GM18909 (cell line): ENCODE measurements at regions not wholly inside any gene's neighbourhood (a gene's known extent, or its start where the extent isn't known, plus 50 kb on each side); places are given as distances from the start of the nearest gene placed in this dataset.
"Not testable (repeated sequence)": the region's sequence is repeated elsewhere in the genome, so short reads cannot be mapped to it uniquely, and the experiment has no call there.

Experiments
- ATAC-seq: cut with Tn5 transposase; IDR thresholded peaks from one replicate; pipeline ENCODE4 v1.9.1; 2021; ENCODE audit warnings: mild to moderate bottlenecking; ENCODE audit not compliant: unreplicated experiment, poor library complexity

- no peak for ATAC-seq
These were observed 454.0 kb upstream of the RGMB start for GRCh38 chr5:98319299-98320011.

- no peak for ATAC-seq
These were observed 453.1 kb upstream of the RGMB start for GRCh38 chr5:98320343-98320742.

GRCh38 chr5:98321361-98321760, 452.1 kb upstream of the RGMB start:
- no peak for ATAC-seq

GRCh38 chr5:98325187-98325586, 448.3 kb upstream of the RGMB start:
- not testable (repeated sequence) for ATAC-seq

GRCh38 chr5:98328015-98328414, 445.4 kb upstream of the RGMB start:
- ATAC-seq = no peak

- no peak for ATAC-seq
These were observed 442.6 kb upstream of the RGMB start for GRCh38 chr5:98330871-98331270.

GRCh38 chr5:98333921-98334320, 439.5 kb upstream of the RGMB start:
- ATAC-seq = no peak

- no peak for ATAC-seq
These were observed 438.5 kb upstream of the RGMB start for GRCh38 chr5:98334946-98335345.

GRCh38 chr5:98339141-98339848, 434.2 kb upstream of the RGMB start:
- no peak for ATAC-seq

- no peak for ATAC-seq
These were observed 432.1 kb upstream of the RGMB start for GRCh38 chr5:98341038-98342032.

- not testable (repeated sequence) for ATAC-seq
These were observed 430.4 kb upstream of the RGMB start for GRCh38 chr5:98342958-98343660.

GRCh38 chr5:98349251-98349989, 424.0 kb upstream of the RGMB start:
- no peak for ATAC-seq

GRCh38 chr5:98349990-98350365, 423.5 kb upstream of the RGMB start:
- no peak for ATAC-seq

- ATAC-seq = no peak
These were observed 418.5 kb upstream of the RGMB start for GRCh38 chr5:98354922-98355321.

GRCh38 chr5:98360548-98360947, 412.9 kb upstream of the RGMB start:
- ATAC-seq = no peak

GRCh38 chr5:98363157-98363556, 410.3 kb upstream of the RGMB start:
- no peak for ATAC-seq

GRCh38 chr5:98364549-98364948, 408.9 kb upstream of the RGMB start:
- ATAC-seq = no peak

- no peak for ATAC-seq
These were observed 408.3 kb upstream of the RGMB start for GRCh38 chr5:98365126-98365525.

- no peak for ATAC-seq
These were observed 405.3 kb upstream of the RGMB start for GRCh38 chr5:98368141-98368540.

- ATAC-seq = no peak
These were observed 401.1 kb upstream of the RGMB start for GRCh38 chr5:98372351-98372750.
